GM23338 (cell line): ENCODE measurements at regions not wholly inside any gene's neighbourhood (a gene's known extent, or its start where the extent isn't known, plus 50 kb on each side); places are given as distances from the start of the nearest gene placed in this dataset.

Experiments
- ATAC-seq: fragments of 200-7000 bp; cut with Tn5 transposase; 3 replicates; pipeline ENCODE4 v1.9.1; 2020
- DNase-seq: peaks from one replicate; pipeline ENCODE4 v3.0.0-alpha.2; 2015; ENCODE audit warnings: low spot score
- H2AFZ ChIP-seq: fragments of 200-600 bp; sonication (generic); 2 replicates; pipeline ENCODE4 v1.8.0; 2016; ENCODE audit warnings: antibody characterized with exemption, mild to moderate bottlenecking, moderate library complexity
- H3F3A ChIP-seq: fragments of 200-600 bp; sonication (generic); replicated peaks from 2 replicates; pipeline ENCODE4 v1.8.0; 2017; ENCODE audit warnings: antibody characterized with exemption, mixed run types, low read depth
- H3K27ac ChIP-seq: fragments of 200-600 bp; sonication (generic); 2 replicates; pipeline ENCODE4 v1.6.1; 2016; ENCODE audit warnings: low read depth
- H3K27me3 ChIP-seq: fragments of 200-600 bp; sonication (generic); 2 replicates; pipeline ENCODE4 v1.8.0; 2016; ENCODE audit warnings: mild to moderate bottlenecking, mixed run types, moderate library complexity; ENCODE audit not compliant: insufficient read depth
- H3K36me3 ChIP-seq: fragments of 200-600 bp; sonication (generic); 2 replicates; pipeline ENCODE4 v1.8.0; 2016; ENCODE audit warnings: mild to moderate bottlenecking; ENCODE audit not compliant: insufficient read depth
- H3K4me1 ChIP-seq: fragments of 200-600 bp; sonication (generic); 2 replicates; pipeline ENCODE4 v1.8.0; 2016; ENCODE audit warnings: mild to moderate bottlenecking, moderate library complexity; ENCODE audit not compliant: insufficient read depth
- H3K4me2 ChIP-seq: fragments of 200-600 bp; sonication (generic); 2 replicates; pipeline ENCODE4 v1.7.1; 2017; ENCODE audit warnings: mixed run types
- H3K4me3 ChIP-seq: fragments of 200-600 bp; sonication (generic); 2 replicates; pipeline ENCODE4 v1.6.1; 2016; ENCODE audit warnings: mixed run types
- H3K79me2 ChIP-seq: fragments of 200-600 bp; sonication (generic); replicated peaks from 2 replicates; pipeline ENCODE4 v1.8.0; 2017; ENCODE audit warnings: mild to moderate bottlenecking; ENCODE audit not compliant: insufficient read depth
- H3K9me2 ChIP-seq: fragments of 200-600 bp; sonication (generic); 2 replicates; pipeline ENCODE4 v1.8.0; 2017; ENCODE audit not compliant: insufficient read depth
- H4K20me1 ChIP-seq: fragments of 200-600 bp; sonication (generic); replicated peaks from 2 replicates; pipeline ENCODE4 v1.8.0; 2017; ENCODE audit warnings: mild to moderate bottlenecking; ENCODE audit not compliant: insufficient read depth
- H3K27ac Mint-ChIP-seq: 2 replicates; pipeline ENCODE4 v1.8.0; 2020; ENCODE audit warnings: inconsistent platforms, mild to moderate bottlenecking, moderate library complexity, mixed read lengths
- H3K27me3 Mint-ChIP-seq: 3 replicates; pipeline ENCODE4 v1.8.0; 2022; ENCODE audit warnings: low read depth, mild to moderate bottlenecking, moderate library complexity, mixed read lengths, inconsistent platforms; ENCODE audit not compliant: insufficient read depth, poor library complexity
- H3K36me3 Mint-ChIP-seq: 3 replicates; pipeline ENCODE4 v1.8.0; 2021; ENCODE audit warnings: low read depth, mild to moderate bottlenecking, inconsistent platforms, moderate library complexity, mixed read lengths
- H3K4me1 Mint-ChIP-seq: 3 replicates; pipeline ENCODE4 v1.8.0; 2020; ENCODE audit warnings: mild to moderate bottlenecking, inconsistent platforms, mixed read lengths
- H3K4me3 Mint-ChIP-seq: 3 replicates; pipeline ENCODE4 v1.8.0; 2021; ENCODE audit warnings: moderate library complexity, mild to moderate bottlenecking, inconsistent platforms, mixed read lengths
- H3K9me3 Mint-ChIP-seq: 3 replicates; pipeline ENCODE4 v1.8.0; 2020; ENCODE audit warnings: moderate library complexity, mild to moderate bottlenecking, inconsistent platforms, mixed read lengths
- CREB1 ChIP-seq: fragments of 250-450 bp; sonication (Bioruptor Pico); IDR thresholded peaks from 2 replicates; pipeline ENCODE4 v1.5.0; 2020; ENCODE audit warnings: low read depth, mild to moderate bottlenecking, moderate library complexity
- EZH2 ChIP-seq: fragments of 200-600 bp; sonication (generic); IDR thresholded peaks from one replicate; pipeline ENCODE4 v1.8.0; 2017; ENCODE audit warnings: antibody characterized with exemption, mild to moderate bottlenecking, low read depth; ENCODE audit not compliant: unreplicated experiment
- EZH2phosphoT487 ChIP-seq: fragments of 200-600 bp; sonication (generic); IDR thresholded peaks from one replicate; pipeline ENCODE4 v1.8.1; 2018; ENCODE audit warnings: antibody characterized with exemption; ENCODE audit not compliant: unreplicated experiment
- JUNB ChIP-seq: IDR thresholded peaks from one replicate; pipeline ENCODE4 v1.6.1; 2016; ENCODE audit warnings: antibody characterized with exemption; ENCODE audit not compliant: unreplicated experiment
- NANOG ChIP-seq: IDR thresholded peaks from 2 replicates; pipeline ENCODE4 v1.6.1; 2016; ENCODE audit warnings: antibody characterized with exemption, borderline replicate concordance
- POLR2AphosphoS5 ChIP-seq: IDR thresholded peaks from 2 replicates; pipeline ENCODE4 v1.6.1; 2016; ENCODE audit warnings: antibody characterized with exemption, low read depth
- STAT1 ChIP-seq: IDR thresholded peaks from one replicate; pipeline ENCODE4 v1.6.1; 2016; ENCODE audit warnings: antibody characterized with exemption; ENCODE audit not compliant: unreplicated experiment
- ZNF331 ChIP-seq: fragments of 250-450 bp; sonication (Bioruptor Pico); IDR thresholded peaks from 2 replicates; pipeline ENCODE4 v1.5.0; 2020; ENCODE audit warnings: low read depth, mild to moderate bottlenecking, moderate library complexity
- TF ChIP-seq, protein P1 (sequence below), 2 experiments: fragments of 200-600 bp in 1 of 2; sonication (generic) in 1 of 2; conservative IDR thresholded peaks; 2 replicates each; pipeline versions ENCODE4 v1.5.1 to v1.6.1; 2016 to 2017; ENCODE audit warnings: antibody characterized with exemption in 2 of 2, low read depth in 2 of 2, mild to moderate bottlenecking in 2 of 2, moderate library complexity in 1 of 2
- TF ChIP-seq, protein P2 (sequence below): IDR thresholded peaks from 2 replicates; pipeline ENCODE4 v1.6.1; 2016; ENCODE audit warnings: antibody characterized with exemption
- TF ChIP-seq, protein P3 (sequence below): IDR thresholded peaks from one replicate; pipeline ENCODE4 v1.6.1; 2018; ENCODE audit warnings: antibody characterized with exemption; ENCODE audit not compliant: unreplicated experiment

DNA sequence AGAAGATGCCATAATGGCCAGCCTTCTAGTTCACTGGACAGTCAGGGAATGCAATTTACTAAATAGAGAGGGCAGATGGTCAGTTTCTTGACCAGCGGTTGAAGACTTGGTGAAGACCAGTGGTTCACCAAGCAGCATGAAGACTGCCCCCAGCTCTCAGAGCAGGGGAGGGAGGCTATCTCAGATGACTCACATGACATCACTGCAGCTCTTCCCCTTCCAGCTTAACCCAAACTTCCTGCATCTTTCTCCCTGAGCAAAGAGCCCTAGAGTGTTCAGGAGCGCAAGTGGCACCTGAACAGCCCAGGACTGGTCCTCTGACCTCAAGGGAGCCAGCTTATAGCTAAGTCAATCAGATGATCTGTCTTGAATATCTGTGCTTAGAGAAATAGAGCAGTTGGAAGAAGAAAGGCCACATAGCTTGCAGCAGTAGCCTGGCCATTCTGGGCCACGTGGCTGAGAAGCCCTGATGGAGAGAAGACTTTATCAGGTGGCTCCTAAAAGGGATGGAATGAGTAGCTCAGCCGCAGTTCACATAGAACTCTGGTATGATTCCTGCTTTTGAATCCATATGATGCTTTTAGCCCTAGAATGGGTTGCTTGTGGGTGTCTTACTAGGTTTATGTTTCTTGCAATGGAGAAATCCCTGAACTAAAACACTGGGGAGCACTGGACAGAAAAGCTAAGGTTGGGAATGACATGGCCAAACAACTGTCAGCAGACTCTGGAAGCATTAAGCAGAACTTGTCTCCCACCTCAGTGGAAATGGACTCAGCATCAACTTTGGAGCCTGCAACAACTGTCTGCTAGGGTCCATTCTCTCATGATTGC is 392.1 kb upstream of the CCL2 start:
- H3K9me3 Mint-ChIP-seq = no peaks in the 10 kb centered on the region
- DNase-seq (no peak), ATAC-seq (no peak)
- Histone ChIP-seq H3K9me2 (no peaks in the 10 kb centered on the region; the same call in 1 of the 2 replicates), H4K20me1 (no peaks in the 10 kb centered on the region; the same call in 1 of the 2 replicates), H3K27me3 (no peaks in the 10 kb centered on the region), H3K4me1 (0 out of 2 replicates have a peak, but pooled peaks cover 4% of the 10 kb centered on the region), H3K4me3 (no peak overlapping the region), H3K36me3 (no peaks in the 10 kb centered on the region), H3K79me2 (no peaks in the 10 kb centered on the region), H3K27ac (no peak overlapping the region), H3K4me2 (no peak overlapping the region), H3F3A (no peaks in the 10 kb centered on the region), H2AFZ (no peak overlapping the region)
- no peaks in the 10 kb centered on the region for H3K36me3 Mint-ChIP-seq
- no peaks in the 10 kb centered on the region for H3K27me3 Mint-ChIP-seq
- peaks cover 8% of the 10 kb centered on the region for H3K4me1 Mint-ChIP-seq
- TF ChIP-seq EZH2 (no peak), EZH2phosphoT487 (no peak), CREB1 (CRISPR knock-in tag) (no peak), ZNF331 (CRISPR knock-in tag) (no peak), JUNB (no peak), NANOG (no peak), POLR2AphosphoS5 (no peak), STAT1 (no peak)
- TF ChIP-seq, protein P1, sequence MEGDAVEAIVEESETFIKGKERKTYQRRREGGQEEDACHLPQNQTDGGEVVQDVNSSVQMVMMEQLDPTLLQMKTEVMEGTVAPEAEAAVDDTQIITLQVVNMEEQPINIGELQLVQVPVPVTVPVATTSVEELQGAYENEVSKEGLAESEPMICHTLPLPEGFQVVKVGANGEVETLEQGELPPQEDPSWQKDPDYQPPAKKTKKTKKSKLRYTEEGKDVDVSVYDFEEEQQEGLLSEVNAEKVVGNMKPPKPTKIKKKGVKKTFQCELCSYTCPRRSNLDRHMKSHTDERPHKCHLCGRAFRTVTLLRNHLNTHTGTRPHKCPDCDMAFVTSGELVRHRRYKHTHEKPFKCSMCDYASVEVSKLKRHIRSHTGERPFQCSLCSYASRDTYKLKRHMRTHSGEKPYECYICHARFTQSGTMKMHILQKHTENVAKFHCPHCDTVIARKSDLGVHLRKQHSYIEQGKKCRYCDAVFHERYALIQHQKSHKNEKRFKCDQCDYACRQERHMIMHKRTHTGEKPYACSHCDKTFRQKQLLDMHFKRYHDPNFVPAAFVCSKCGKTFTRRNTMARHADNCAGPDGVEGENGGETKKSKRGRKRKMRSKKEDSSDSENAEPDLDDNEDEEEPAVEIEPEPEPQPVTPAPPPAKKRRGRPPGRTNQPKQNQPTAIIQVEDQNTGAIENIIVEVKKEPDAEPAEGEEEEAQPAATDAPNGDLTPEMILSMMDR (conservative IDR thresholded peaks at IDR 0.05; ENCODE audit: low read depth in 2 of 2) = no peak
- TF ChIP-seq, protein P2, sequence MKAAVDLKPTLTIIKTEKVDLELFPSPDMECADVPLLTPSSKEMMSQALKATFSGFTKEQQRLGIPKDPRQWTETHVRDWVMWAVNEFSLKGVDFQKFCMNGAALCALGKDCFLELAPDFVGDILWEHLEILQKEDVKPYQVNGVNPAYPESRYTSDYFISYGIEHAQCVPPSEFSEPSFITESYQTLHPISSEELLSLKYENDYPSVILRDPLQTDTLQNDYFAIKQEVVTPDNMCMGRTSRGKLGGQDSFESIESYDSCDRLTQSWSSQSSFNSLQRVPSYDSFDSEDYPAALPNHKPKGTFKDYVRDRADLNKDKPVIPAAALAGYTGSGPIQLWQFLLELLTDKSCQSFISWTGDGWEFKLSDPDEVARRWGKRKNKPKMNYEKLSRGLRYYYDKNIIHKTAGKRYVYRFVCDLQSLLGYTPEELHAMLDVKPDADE = no peak
- TF ChIP-seq, protein P3, sequence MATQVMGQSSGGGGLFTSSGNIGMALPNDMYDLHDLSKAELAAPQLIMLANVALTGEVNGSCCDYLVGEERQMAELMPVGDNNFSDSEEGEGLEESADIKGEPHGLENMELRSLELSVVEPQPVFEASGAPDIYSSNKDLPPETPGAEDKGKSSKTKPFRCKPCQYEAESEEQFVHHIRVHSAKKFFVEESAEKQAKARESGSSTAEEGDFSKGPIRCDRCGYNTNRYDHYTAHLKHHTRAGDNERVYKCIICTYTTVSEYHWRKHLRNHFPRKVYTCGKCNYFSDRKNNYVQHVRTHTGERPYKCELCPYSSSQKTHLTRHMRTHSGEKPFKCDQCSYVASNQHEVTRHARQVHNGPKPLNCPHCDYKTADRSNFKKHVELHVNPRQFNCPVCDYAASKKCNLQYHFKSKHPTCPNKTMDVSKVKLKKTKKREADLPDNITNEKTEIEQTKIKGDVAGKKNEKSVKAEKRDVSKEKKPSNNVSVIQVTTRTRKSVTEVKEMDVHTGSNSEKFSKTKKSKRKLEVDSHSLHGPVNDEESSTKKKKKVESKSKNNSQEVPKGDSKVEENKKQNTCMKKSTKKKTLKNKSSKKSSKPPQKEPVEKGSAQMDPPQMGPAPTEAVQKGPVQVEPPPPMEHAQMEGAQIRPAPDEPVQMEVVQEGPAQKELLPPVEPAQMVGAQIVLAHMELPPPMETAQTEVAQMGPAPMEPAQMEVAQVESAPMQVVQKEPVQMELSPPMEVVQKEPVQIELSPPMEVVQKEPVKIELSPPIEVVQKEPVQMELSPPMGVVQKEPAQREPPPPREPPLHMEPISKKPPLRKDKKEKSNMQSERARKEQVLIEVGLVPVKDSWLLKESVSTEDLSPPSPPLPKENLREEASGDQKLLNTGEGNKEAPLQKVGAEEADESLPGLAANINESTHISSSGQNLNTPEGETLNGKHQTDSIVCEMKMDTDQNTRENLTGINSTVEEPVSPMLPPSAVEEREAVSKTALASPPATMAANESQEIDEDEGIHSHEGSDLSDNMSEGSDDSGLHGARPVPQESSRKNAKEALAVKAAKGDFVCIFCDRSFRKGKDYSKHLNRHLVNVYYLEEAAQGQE = no peak
- H3K27ac Mint-ChIP-seq = no peak overlapping the region
- H3K4me3 Mint-ChIP-seq = no peak overlapping the region
